ENCODE measurements at regions not wholly inside any gene's neighbourhood (a gene's known extent, or its start where the extent isn't known, plus 50 kb on each side); places are given as distances from the start of the nearest gene placed in this dataset.

DNA sequence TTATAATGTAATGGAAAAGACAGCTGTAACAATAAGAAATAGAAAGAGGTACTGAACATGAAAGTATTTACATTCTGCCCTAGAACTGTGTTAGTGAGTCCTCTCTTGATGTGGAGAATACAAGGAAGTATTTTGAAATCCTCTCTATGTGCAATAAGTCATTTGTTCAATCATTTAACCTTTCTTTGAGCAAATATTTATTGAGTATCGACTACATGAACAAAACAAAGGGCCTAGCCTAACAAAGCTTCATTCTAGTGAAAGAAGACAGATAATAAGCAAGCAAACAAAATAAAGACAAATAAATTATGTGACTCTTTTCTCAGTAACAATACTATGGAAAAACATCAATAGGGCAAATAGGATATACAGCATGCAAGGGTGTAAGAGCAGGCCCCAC, 354.9 kb upstream of the ATP11B start:
- no peak overlapping the region for H2BK12ac ChIP-seq (ENCODE audit: low read length in 2 of 2)
- H3K14ac ChIP-seq (ENCODE audit: low read length in 2 of 2) = no peak overlapping the region
- H3K27ac ChIP-seq (ENCODE audit: low read length, poor library complexity, severe bottlenecking) = no peak overlapping the region
- no peak overlapping the region for H3K23ac ChIP-seq (ENCODE audit: low read length in 2 of 2)
- H2AFZ ChIP-seq (ENCODE audit: low read depth, low read length) = no peak overlapping the region
- no peak overlapping the region for H4K8ac ChIP-seq (ENCODE audit: low read length)
- H3K4me3 ChIP-seq (ENCODE audit: insufficient read depth in 1 of 2, low read depth in 1 of 2, low read length in 2 of 2) = no peak overlapping the region
- no peak overlapping the region for H2AK5ac ChIP-seq (ENCODE audit: low read length, severe bottlenecking)
- no CpG with 5 or more reads among the region's 1 CpG for WGBS
- no peaks in the 10 kb centered on the region for H3K27me3 ChIP-seq (ENCODE audit: control insufficient read depth in 1 of 2, insufficient read depth in 1 of 2, low read length in 2 of 2)
- H3K4me2 ChIP-seq (ENCODE audit: low read length, poor library complexity, severe bottlenecking) = no peak overlapping the region
- no peaks in the 10 kb centered on the region for H3K79me1 ChIP-seq (replicated peaks; ENCODE audit: low read length, poor library complexity, severe bottlenecking)
- H4K91ac ChIP-seq (ENCODE audit: low read length) = no peak overlapping the region
- no peak overlapping the region for H3K18ac ChIP-seq (ENCODE audit: low read depth in 1 of 2, low read length in 2 of 2)
- no peaks in the 10 kb centered on the region for H3K36me3 ChIP-seq (ENCODE audit: control insufficient read depth in 1 of 2, insufficient read depth in 2 of 2, low read depth in 1 of 2, low read length in 2 of 2)
- H3K9ac ChIP-seq (ENCODE audit: low read length) = no peak overlapping the region
- no peaks in the 10 kb centered on the region for H3K9me3 ChIP-seq (ENCODE audit: control insufficient read depth, low read length)
- no peak for DNase-seq
- H2BK120ac ChIP-seq (ENCODE audit: low read depth, low read length) = no peak overlapping the region
- no peak overlapping the region for H2BK15ac ChIP-seq (ENCODE audit: low read depth, poor library complexity, severe bottlenecking)
- H2BK5ac ChIP-seq (ENCODE audit: low read depth, low read length, poor library complexity, severe bottlenecking) = no peak overlapping the region
- no peaks in the 10 kb centered on the region for H3K4me1 ChIP-seq (ENCODE audit: control insufficient read depth, insufficient read depth, low read depth, low read length)
- no peak overlapping the region for H3K4ac ChIP-seq (ENCODE audit: low read depth in 1 of 2, low read length in 2 of 2)

DNA sequence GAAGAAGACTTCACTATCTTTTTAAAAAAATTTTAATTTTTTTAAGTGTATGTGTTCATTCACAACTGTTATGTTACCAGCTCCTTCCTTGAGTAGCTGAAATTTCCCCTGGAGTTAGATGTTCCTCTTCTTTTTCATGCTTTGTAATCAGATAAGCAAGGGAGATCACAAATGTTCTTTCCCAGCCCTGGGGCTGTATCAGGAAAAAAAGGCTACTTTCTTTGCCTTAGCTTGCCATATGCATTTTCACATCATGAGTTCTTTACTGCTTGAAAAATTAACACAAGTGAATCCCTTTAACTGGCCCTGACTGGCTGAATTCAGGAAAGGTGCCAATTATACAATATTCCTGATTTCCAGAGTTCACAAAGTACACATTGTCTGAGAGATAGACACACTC, 353.2 kb upstream of the ATP11B start:
- H4K8ac ChIP-seq (ENCODE audit: low read length) = no peak overlapping the region
- no peak overlapping the region for H3K9ac ChIP-seq (ENCODE audit: low read length)
- H2BK15ac ChIP-seq (ENCODE audit: low read depth, poor library complexity, severe bottlenecking) = no peak overlapping the region
- H4K91ac ChIP-seq (ENCODE audit: low read length) = no peak overlapping the region
- no peak overlapping the region for H3K23ac ChIP-seq (ENCODE audit: low read length in 2 of 2)
- no peak overlapping the region for H2AK5ac ChIP-seq (ENCODE audit: low read length, severe bottlenecking)
- no peak for DNase-seq
- H3K18ac ChIP-seq (ENCODE audit: low read depth in 1 of 2, low read length in 2 of 2) = no peak overlapping the region
- no peaks in the 10 kb centered on the region for H3K27me3 ChIP-seq (ENCODE audit: control insufficient read depth in 1 of 2, insufficient read depth in 1 of 2, low read length in 2 of 2)
- no peaks in the 10 kb centered on the region for H3K36me3 ChIP-seq (ENCODE audit: control insufficient read depth in 1 of 2, insufficient read depth in 2 of 2, low read depth in 1 of 2, low read length in 2 of 2)
- no peaks in the 10 kb centered on the region for H3K4me1 ChIP-seq (ENCODE audit: control insufficient read depth, insufficient read depth, low read depth, low read length)
- H2BK120ac ChIP-seq (ENCODE audit: low read depth, low read length) = no peak overlapping the region
- H3K4me2 ChIP-seq (ENCODE audit: low read length, poor library complexity, severe bottlenecking) = no peak overlapping the region
- H3K4me3 ChIP-seq (ENCODE audit: insufficient read depth in 1 of 2, low read depth in 1 of 2, low read length in 2 of 2) = no peak overlapping the region
- no peaks in the 10 kb centered on the region for H3K79me1 ChIP-seq (replicated peaks; ENCODE audit: low read length, poor library complexity, severe bottlenecking)
- no peak overlapping the region for H2AFZ ChIP-seq (ENCODE audit: low read depth, low read length)
- H2BK12ac ChIP-seq (ENCODE audit: low read length in 2 of 2) = no peak overlapping the region
- no peak overlapping the region for H3K4ac ChIP-seq (ENCODE audit: low read depth in 1 of 2, low read length in 2 of 2)
- no peak overlapping the region for H3K27ac ChIP-seq (ENCODE audit: low read length, poor library complexity, severe bottlenecking)
- H2BK5ac ChIP-seq (ENCODE audit: low read depth, low read length, poor library complexity, severe bottlenecking) = no peak overlapping the region
- H3K14ac ChIP-seq (ENCODE audit: low read length in 2 of 2) = no peak overlapping the region
- H3K9me3 ChIP-seq (ENCODE audit: control insufficient read depth, low read length) = no peaks in the 10 kb centered on the region

DNA sequence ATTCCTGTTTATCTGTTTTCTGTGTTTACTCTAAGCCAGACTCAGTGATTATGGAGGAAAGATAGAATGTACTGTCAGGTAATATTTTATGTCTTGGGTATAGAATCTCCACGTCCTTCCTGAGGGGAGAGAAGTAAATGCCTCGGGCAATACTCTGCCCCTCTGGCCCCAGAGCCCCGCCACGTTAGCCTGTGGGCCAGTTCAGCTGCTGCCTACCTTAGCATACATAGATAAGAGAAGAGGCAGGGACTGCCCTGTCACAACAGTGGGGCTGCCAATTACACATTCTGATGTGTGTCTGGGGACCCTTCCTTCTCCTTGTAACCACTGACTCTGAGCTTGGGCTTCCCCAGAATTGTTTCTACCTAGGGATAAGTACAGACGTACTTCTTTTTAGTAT, 347.7 kb upstream of the ATP11B start:
- WGBS = 65% methylated on average over 5 of the region's 5 CpGs
- H3K79me1 ChIP-seq (replicated peaks; ENCODE audit: low read length, poor library complexity, severe bottlenecking) = no peaks in the 10 kb centered on the region
- no peak overlapping the region for H3K18ac ChIP-seq (ENCODE audit: low read depth in 1 of 2, low read length in 2 of 2)
- no peaks in the 10 kb centered on the region for H3K36me3 ChIP-seq (ENCODE audit: control insufficient read depth in 1 of 2, insufficient read depth in 2 of 2, low read depth in 1 of 2, low read length in 2 of 2)
- H2BK12ac ChIP-seq (ENCODE audit: low read length in 2 of 2) = no peak overlapping the region
- no peak overlapping the region for H2BK15ac ChIP-seq (ENCODE audit: low read depth, poor library complexity, severe bottlenecking)
- H3K4me3 ChIP-seq (ENCODE audit: insufficient read depth in 1 of 2, low read depth in 1 of 2, low read length in 2 of 2) = no peak overlapping the region
- H4K91ac ChIP-seq (ENCODE audit: low read length) = no peak overlapping the region
- no peaks in the 10 kb centered on the region for H3K4me1 ChIP-seq (ENCODE audit: control insufficient read depth, insufficient read depth, low read depth, low read length)
- no peaks in the 10 kb centered on the region for H3K27me3 ChIP-seq (ENCODE audit: control insufficient read depth in 1 of 2, insufficient read depth in 1 of 2, low read length in 2 of 2)
- H2BK5ac ChIP-seq (ENCODE audit: low read depth, low read length, poor library complexity, severe bottlenecking) = no peak overlapping the region
- H3K9ac ChIP-seq (ENCODE audit: low read length) = no peak overlapping the region
- H3K4ac ChIP-seq (ENCODE audit: low read depth in 1 of 2, low read length in 2 of 2) = no peak overlapping the region
- H2AFZ ChIP-seq (ENCODE audit: low read depth, low read length) = no peak overlapping the region
- H2AK5ac ChIP-seq (ENCODE audit: low read length, severe bottlenecking) = no peak overlapping the region
- no peak overlapping the region for H3K23ac ChIP-seq (ENCODE audit: low read length in 2 of 2)
- no peak overlapping the region for H3K14ac ChIP-seq (ENCODE audit: low read length in 2 of 2)
- H4K8ac ChIP-seq (ENCODE audit: low read length) = no peak overlapping the region
- no peak for DNase-seq
- no peak overlapping the region for H3K27ac ChIP-seq (ENCODE audit: low read length, poor library complexity, severe bottlenecking)
- H3K9me3 ChIP-seq (ENCODE audit: control insufficient read depth, low read length) = no peaks in the 10 kb centered on the region
- H2BK120ac ChIP-seq (ENCODE audit: low read depth, low read length) = no peak overlapping the region
- H3K4me2 ChIP-seq (ENCODE audit: low read length, poor library complexity, severe bottlenecking) = no peak overlapping the region

DNA sequence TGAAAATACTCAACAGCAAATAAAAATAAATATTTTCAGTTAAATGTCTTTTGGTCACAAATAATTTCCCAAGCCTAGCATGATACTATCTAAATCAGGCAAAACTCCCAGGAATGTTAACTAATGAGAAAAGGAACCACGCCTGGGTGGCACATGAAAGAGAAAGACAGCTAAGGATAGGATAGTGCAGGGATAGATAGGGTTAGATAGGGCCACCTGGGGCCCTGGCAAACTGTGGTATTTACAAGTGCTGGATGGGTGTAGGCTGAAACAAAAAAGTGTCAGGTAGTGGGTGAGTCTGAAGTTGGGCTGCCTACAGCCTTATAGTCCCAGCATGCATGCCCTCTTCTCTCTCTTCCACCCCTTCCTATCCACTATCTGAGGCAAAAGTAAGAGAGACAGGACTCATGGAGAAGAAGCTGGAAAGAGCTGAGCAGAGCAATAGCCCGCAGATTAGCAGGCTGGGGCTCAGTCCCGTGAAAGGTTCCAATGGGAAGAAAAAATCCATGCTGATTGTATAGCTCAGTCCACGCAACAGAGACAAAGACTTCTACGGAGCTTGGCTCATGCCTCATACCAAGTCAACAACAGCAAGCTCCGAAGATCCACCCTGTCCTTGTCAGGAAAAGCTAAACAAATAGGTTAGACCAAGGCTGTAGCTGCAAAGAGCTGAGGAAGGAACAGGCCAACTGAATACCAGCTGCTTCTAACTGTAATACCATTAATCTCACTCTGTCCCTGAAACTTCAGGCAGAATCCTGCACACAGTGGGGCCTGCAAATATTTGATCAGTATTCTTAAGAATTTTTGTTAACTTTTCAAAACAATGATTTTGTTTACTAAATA, 342.1 kb upstream of the ATP11B start:
- no peak overlapping the region for H3K18ac ChIP-seq (ENCODE audit: low read depth in 1 of 2, low read length in 2 of 2)
- no peak overlapping the region for H2AFZ ChIP-seq (ENCODE audit: low read depth, low read length)
- H3K27me3 ChIP-seq (ENCODE audit: control insufficient read depth in 1 of 2, insufficient read depth in 1 of 2, low read length in 2 of 2) = no peaks in the 10 kb centered on the region
- H3K4ac ChIP-seq (ENCODE audit: low read depth in 1 of 2, low read length in 2 of 2) = no peak overlapping the region
- H4K91ac ChIP-seq (ENCODE audit: low read length) = no peak overlapping the region
- H3K4me1 ChIP-seq (ENCODE audit: control insufficient read depth, insufficient read depth, low read depth, low read length) = no peaks in the 10 kb centered on the region
- H2BK5ac ChIP-seq (ENCODE audit: low read depth, low read length, poor library complexity, severe bottlenecking) = no peak overlapping the region
- H2AK5ac ChIP-seq (ENCODE audit: low read length, severe bottlenecking) = no peak overlapping the region
- no peaks in the 10 kb centered on the region for H3K79me1 ChIP-seq (replicated peaks; ENCODE audit: low read length, poor library complexity, severe bottlenecking)
- H2BK15ac ChIP-seq (ENCODE audit: low read depth, poor library complexity, severe bottlenecking) = no peak overlapping the region
- no peak overlapping the region for H3K9ac ChIP-seq (ENCODE audit: low read length)
- H2BK12ac ChIP-seq (ENCODE audit: low read length in 2 of 2) = no peak overlapping the region
- H3K27ac ChIP-seq (ENCODE audit: low read length, poor library complexity, severe bottlenecking) = no peak overlapping the region
- 80% methylated on average over 6 of the region's 6 CpGs for WGBS
- no peak overlapping the region for H3K4me2 ChIP-seq (ENCODE audit: low read length, poor library complexity, severe bottlenecking)
- no peaks in the 10 kb centered on the region for H3K36me3 ChIP-seq (ENCODE audit: control insufficient read depth in 1 of 2, insufficient read depth in 2 of 2, low read depth in 1 of 2, low read length in 2 of 2)
- peaks cover 3% of the 10 kb centered on the region for H3K9me3 ChIP-seq (ENCODE audit: control insufficient read depth, low read length)
- H3K4me3 ChIP-seq (ENCODE audit: insufficient read depth in 1 of 2, low read depth in 1 of 2, low read length in 2 of 2) = no peak overlapping the region
- no peak overlapping the region for H3K14ac ChIP-seq (ENCODE audit: low read length in 2 of 2)
- no peak overlapping the region for H3K23ac ChIP-seq (ENCODE audit: low read length in 2 of 2)
- no peak overlapping the region for H2BK120ac ChIP-seq (ENCODE audit: low read depth, low read length)
- no peak for DNase-seq
- no peak overlapping the region for H4K8ac ChIP-seq (ENCODE audit: low read length)
